Peyer's patch (tissue), 4 donors: ENCODE measurements at regions not wholly inside any gene's neighbourhood (a gene's known extent, or its start where the extent isn't known, plus 50 kb on each side); places are given as distances from the start of the nearest gene placed in this dataset.

Experiments used
- POLR2A ChIP-seq, 2 donors: fragments of 450-650 bp; IDR thresholded peaks; one replicate each; pipeline ENCODE4 v1.5.1; 2017; ENCODE audit warnings: antibody characterized with exemption in 2 of 2, mild to moderate bottlenecking in 2 of 2, moderate library complexity in 2 of 2
- TF ChIP-seq, protein P1 (sequence below), 6 experiments: fragments of 450-650 bp in 4 of 6; fragments of 200-600 bp in 2 of 6; sonication (generic) in 1 of 6; IDR thresholded peaks; one replicate each; pipeline ENCODE4 v1.5.1; 2017 to 2019; ENCODE audit warnings: antibody characterized with exemption in 6 of 6, mild to moderate bottlenecking in 3 of 6, moderate library complexity in 1 of 6

- TF ChIP-seq POLR2A (IDR thresholded peaks at IDR 0.05): no peak
- TF ChIP-seq, protein P1, sequence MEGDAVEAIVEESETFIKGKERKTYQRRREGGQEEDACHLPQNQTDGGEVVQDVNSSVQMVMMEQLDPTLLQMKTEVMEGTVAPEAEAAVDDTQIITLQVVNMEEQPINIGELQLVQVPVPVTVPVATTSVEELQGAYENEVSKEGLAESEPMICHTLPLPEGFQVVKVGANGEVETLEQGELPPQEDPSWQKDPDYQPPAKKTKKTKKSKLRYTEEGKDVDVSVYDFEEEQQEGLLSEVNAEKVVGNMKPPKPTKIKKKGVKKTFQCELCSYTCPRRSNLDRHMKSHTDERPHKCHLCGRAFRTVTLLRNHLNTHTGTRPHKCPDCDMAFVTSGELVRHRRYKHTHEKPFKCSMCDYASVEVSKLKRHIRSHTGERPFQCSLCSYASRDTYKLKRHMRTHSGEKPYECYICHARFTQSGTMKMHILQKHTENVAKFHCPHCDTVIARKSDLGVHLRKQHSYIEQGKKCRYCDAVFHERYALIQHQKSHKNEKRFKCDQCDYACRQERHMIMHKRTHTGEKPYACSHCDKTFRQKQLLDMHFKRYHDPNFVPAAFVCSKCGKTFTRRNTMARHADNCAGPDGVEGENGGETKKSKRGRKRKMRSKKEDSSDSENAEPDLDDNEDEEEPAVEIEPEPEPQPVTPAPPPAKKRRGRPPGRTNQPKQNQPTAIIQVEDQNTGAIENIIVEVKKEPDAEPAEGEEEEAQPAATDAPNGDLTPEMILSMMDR (IDR thresholded peaks at IDR 0.05): no peak
Observed at GRCh38 chrX:122422547-122422946, 761.5 kb upstream of the GRIA3 start.
